RWPE1 (cell line): ENCODE measurements at regions not wholly inside any gene's neighbourhood (a gene's known extent, or its start where the extent isn't known, plus 50 kb on each side); places are given as distances from the start of the nearest gene placed in this dataset.
"Not testable (repeated sequence)": the region's sequence is repeated elsewhere in the genome, so short reads cannot be mapped to it uniquely, and the experiment has no call there.

Experiments
- CTCF ChIA-PET: fragments of 350-600 bp; sonication (Branson Sonifier 250); formaldehyde crosslinking; extraction: SDS; loops from one replicate; lab custom pipeline; 2021; lab: Yijun Ruan, JAX
- POLR2A ChIA-PET: fragments of 400-600 bp; formaldehyde crosslinking; extraction: SDS; loops from one replicate; lab custom pipeline; 2020; ENCODE audit warnings: antibody characterized with exemption; ENCODE audit not compliant: low non-redundant PET; lab: Yijun Ruan, JAX
- DNase-seq: peaks from one replicate; pipeline ENCODE4 v3.0.0; 2012; ENCODE audit warnings: low spot score
- H3K27ac ChIP-seq: fragments of 450-650 bp; 2 replicates; pipeline ENCODE4 v1.5.1; 2017
- TF ChIP-seq, protein P1 (sequence below): fragments of 450-650 bp; conservative IDR thresholded peaks from 2 replicates; pipeline ENCODE4 v1.5.1; 2017; ENCODE audit warnings: low read depth, mild to moderate bottlenecking

DNA sequence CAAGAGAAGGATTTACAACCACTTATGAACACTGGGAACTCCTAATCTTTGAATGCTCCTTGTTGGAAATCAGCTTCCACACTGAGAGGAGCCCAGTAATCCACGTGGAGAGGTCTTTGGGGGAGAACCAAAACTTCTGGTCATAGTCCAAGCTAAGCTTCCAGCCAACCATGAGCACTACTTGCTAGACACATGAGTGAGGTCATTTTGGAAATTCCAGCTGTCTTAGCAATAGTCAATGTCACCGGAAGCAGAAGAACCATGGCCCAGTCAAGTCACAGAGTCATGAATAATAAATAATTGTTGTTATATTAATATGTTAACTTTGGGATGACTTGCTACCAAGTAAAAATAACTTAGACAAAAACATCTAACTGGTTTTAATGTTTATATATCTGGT lies 324.9 kb upstream of the SGCG start:
- DNase-seq, result no peak
- ChIA-PET POLR2A (no interaction called here), CTCF (no interaction called here)
- TF ChIP-seq, protein P1, sequence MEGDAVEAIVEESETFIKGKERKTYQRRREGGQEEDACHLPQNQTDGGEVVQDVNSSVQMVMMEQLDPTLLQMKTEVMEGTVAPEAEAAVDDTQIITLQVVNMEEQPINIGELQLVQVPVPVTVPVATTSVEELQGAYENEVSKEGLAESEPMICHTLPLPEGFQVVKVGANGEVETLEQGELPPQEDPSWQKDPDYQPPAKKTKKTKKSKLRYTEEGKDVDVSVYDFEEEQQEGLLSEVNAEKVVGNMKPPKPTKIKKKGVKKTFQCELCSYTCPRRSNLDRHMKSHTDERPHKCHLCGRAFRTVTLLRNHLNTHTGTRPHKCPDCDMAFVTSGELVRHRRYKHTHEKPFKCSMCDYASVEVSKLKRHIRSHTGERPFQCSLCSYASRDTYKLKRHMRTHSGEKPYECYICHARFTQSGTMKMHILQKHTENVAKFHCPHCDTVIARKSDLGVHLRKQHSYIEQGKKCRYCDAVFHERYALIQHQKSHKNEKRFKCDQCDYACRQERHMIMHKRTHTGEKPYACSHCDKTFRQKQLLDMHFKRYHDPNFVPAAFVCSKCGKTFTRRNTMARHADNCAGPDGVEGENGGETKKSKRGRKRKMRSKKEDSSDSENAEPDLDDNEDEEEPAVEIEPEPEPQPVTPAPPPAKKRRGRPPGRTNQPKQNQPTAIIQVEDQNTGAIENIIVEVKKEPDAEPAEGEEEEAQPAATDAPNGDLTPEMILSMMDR, result no peak
- H3K27ac ChIP-seq, result no peak overlapping the region

DNA sequence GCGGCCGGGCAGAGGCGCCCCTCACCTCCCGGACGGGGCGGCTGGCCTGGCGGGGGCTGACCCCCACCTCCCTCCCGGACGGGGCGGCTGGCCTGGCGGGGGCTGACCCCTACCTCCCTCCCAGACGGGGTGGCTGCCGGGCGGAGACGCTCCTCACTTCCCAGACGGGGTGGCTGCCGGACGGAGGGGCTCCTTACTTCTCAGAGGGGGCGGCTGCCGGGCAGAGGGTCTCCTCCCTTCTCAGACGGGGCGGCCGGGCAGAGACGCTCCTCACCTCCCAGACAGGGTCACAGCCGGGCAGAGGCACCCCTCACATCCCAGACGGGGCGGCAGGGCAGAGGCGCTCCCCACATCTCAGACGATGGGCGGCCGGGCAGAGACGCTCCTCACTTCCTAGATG lies 321.8 kb upstream of the SGCG start:
- CTCF ChIA-PET, H3K27ac ChIP-seq, POLR2A ChIA-PET, DNase-seq: not testable (repeated sequence)

DNA sequence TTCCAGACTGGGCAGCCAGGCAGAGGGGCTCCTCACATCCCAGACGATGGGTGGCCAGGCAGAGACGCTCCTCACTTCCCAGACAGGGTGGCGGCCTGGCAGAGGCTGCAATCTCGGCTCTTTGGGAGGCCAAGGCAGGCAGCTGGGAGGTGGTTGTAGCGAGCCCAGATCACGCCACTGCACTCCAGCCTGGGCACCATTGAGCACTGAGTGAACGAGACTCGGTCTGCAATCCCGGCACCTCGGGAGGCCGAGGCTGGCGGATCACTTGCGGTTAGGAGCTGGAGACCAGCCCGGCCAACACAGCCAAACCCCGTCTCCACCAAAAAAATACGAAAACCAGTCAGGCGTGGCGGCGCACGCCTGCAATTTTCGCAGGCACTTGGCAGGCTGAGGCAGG lies 321.4 kb upstream of the SGCG start:
- DNase-seq, CTCF ChIA-PET, POLR2A ChIA-PET, H3K27ac ChIP-seq: not testable (repeated sequence)

DNA sequence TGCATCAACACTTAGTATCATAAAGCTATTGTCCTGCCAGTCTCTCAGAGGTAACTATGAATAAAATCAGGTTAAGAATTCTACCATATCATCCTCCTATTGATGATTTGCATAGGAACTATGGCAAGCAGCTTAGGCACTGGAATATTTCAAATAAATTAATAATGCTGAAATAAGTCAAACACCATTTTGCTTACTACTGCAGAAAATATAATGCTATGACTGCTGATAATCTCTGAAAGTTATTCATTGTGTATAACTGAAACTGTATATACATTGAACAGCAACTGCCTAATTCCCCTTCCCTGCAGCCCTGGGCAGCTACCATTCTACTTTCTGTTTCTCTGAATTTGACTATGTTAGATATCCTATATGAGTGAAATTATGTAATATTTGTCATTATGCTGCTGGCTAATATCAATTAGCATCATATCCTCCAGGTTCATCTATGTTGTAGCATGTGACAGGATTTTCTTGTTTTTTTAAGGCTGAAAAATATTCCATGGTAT lies 318.8 kb upstream of the SGCG start:
- no peak for DNase-seq
- no peak overlapping the region for H3K27ac ChIP-seq
- ChIA-PET CTCF (interaction anchor here (0.6 kb wide), 1 partner anchor 1058 kb away, joined by 3 read pairs; no protein-coding TSS in a partner anchor), POLR2A (no interaction called here)
- TF ChIP-seq, protein P1, result no peak

DNA sequence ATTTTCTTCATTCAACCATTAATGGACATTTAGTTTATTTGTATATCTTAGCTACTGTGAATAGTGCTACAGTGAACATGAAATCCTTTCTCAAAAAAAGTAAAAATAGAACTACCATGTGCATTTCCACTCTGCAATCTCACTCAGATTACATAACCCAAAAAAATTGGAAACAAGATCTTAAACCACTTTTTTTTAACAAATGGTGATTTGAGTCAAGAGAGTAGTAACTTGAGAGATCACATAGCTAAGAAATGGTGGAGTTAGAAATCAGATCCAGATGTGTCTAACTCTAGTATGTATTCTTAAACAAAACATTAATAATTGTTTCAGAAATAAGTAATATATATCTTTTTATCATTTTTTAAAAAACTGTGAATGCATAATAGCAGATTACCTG lies 318.3 kb upstream of the SGCG start:
- TF ChIP-seq, protein P1, result no peak
- POLR2A ChIA-PET, result no interaction called here
- CTCF ChIA-PET, result interaction anchor here (0.6 kb wide), 2 partner anchors 107 to 1057 kb away, joined by 3 to 4 read pairs; no protein-coding TSS in a partner anchor
- no peak for DNase-seq
- H3K27ac ChIP-seq, result no peak overlapping the region

DNA sequence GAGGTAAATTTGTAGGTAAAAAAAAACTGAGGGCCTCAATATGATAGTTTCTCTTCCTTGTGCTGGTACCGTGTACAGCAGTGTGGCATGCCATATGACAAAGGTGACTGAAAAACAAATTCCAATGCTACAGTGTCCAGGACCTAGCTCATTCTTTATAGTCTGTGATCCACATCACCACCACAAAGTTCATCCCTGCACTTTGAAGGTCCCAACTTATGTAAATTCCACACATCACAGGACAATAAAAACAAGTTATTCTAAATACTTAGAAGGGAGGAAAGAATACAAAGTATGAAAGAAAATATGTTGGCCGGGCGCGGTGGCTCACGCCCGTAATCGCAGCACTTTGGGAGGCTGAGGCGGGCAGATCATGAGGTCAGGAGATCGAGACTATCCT lies 314.6 kb upstream of the SGCG start:
- TF ChIP-seq, protein P1, result no peak
- CTCF ChIA-PET, result interaction anchor here (0.5 kb wide), 1 partner anchor 65 kb away, joined by 3 read pairs; no protein-coding TSS in a partner anchor
- no peak overlapping the region for H3K27ac ChIP-seq
- POLR2A ChIA-PET, result no interaction called here
- DNase-seq, result no peak

DNA sequence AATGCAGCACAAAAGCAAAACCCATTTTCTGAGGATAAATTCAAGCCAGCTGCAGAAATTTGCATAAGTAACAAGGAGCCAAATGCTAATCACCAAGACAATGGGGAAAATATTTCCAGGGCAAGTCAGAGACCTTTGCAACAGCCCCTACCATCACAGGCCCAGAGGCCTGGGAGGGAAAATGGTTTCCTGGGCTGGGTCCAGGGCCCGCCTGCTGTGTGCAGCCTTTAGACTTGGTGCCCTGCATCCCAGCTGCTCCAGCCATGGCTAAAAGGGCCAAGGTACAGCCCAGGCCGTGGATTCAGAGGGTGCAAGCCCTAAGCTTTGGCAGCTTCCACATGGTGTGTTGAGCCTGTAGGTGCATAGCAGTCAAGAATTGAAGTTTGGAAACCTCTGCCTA lies 309.5 kb upstream of the SGCG start:
- DNase-seq, result no peak
- ChIA-PET POLR2A (no interaction called here), CTCF (no interaction called here)
- no peak overlapping the region for H3K27ac ChIP-seq
- TF ChIP-seq, protein P1, result no peak

DNA sequence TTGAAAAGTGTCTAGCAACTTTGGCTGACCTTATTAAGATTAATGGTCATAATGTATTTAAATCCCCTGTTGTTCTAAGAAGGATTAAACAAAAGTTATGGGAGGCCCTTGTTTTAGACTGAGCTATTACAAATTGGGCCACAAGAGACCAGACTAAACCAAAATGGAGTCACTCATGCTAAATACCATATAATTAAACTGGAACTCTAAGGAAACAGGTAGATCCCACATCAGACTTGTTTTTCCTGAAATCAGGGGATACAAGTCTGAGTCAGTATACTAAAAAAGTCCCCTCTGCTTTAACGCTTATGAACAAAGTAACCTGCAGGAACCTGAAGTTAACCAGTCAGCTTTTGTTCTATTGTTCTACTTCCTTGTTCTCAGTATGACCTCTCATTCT lies 305.9 kb upstream of the SGCG start:
- no peak overlapping the region for H3K27ac ChIP-seq
- TF ChIP-seq, protein P1, result no peak
- CTCF ChIA-PET, result no interaction called here
- DNase-seq, result no peak
- POLR2A ChIA-PET, result no interaction called here
